Upper lobe of left lung (tissue), 4 donors: ENCODE measurements at regions not wholly inside any gene's neighbourhood (a gene's known extent, or its start where the extent isn't known, plus 50 kb on each side); places are given as distances from the start of the nearest gene placed in this dataset.

Source experiments
- EP300 ChIP-seq, 4 donors: sonication (generic); formaldehyde crosslinking; IDR thresholded peaks; one replicate each; pipeline ENCODE4 v1.5.1; 2017; ENCODE audit warnings: antibody characterized with exemption in 4 of 4, control low read depth in 2 of 4
- POLR2A ChIP-seq, 4 donors: fragments of 450-650 bp; IDR thresholded peaks; one replicate each; pipeline ENCODE4 v1.5.1; 2016 to 2017; ENCODE audit warnings: antibody characterized with exemption in 4 of 4, mild to moderate bottlenecking in 2 of 4
- POLR2AphosphoS5 ChIP-seq, 2 donors: sonication (generic); formaldehyde crosslinking; IDR thresholded peaks; one replicate each; pipeline ENCODE4 v1.5.1; 2017; ENCODE audit warnings: antibody characterized with exemption in 2 of 2
- TF ChIP-seq, protein P1 (sequence below), 6 experiments: fragments of 450-650 bp in 4 of 6; fragments of 200-600 bp in 2 of 6; sonication (generic) in 2 of 6; IDR thresholded peaks; one replicate each; pipeline ENCODE4 v1.5.1; 2016 to 2019; ENCODE audit warnings: antibody characterized with exemption in 6 of 6

DNA sequence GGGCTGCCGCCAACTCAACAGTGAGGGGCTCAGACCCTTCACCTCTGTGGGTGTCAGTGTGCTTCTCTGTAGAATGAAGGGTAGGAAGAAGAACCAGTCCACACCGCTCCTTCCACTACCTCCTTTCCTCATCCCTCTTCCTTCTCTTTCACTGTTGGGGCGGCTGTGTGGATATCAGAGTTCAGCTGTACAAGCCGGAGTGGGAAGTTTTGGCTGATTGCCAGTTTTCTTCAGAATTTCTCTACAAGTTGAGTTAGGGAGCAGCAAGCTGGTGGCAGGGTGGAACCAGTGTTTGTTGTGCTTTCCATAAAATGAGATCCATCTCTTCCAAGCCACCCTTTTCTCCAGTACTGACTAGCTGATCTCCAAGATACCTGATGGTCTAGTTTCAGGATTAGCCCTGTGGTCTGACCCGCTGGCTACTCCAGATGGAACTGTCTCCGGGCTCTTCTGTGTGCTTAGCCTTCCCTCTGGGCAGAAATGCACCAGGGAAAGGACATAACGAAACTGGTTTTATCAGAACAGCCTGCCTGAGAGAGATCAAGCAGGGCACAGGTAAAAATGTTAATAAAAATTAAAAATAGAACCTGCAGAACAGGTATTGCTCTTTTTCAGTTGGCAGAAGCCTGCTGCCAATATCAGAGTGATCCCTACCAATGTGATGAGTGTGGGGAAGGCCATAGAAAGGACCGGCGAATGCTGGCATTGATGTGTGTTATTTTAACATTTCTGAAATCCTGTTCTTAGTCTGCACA, 169.9 kb upstream of the TSC22D2 start:
- TF ChIP-seq, protein P1, sequence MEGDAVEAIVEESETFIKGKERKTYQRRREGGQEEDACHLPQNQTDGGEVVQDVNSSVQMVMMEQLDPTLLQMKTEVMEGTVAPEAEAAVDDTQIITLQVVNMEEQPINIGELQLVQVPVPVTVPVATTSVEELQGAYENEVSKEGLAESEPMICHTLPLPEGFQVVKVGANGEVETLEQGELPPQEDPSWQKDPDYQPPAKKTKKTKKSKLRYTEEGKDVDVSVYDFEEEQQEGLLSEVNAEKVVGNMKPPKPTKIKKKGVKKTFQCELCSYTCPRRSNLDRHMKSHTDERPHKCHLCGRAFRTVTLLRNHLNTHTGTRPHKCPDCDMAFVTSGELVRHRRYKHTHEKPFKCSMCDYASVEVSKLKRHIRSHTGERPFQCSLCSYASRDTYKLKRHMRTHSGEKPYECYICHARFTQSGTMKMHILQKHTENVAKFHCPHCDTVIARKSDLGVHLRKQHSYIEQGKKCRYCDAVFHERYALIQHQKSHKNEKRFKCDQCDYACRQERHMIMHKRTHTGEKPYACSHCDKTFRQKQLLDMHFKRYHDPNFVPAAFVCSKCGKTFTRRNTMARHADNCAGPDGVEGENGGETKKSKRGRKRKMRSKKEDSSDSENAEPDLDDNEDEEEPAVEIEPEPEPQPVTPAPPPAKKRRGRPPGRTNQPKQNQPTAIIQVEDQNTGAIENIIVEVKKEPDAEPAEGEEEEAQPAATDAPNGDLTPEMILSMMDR (IDR thresholded peaks at IDR 0.05), result no peak
- TF ChIP-seq POLR2A (IDR thresholded peaks at IDR 0.05) (no peak), POLR2AphosphoS5 (IDR thresholded peaks at IDR 0.05) (no peak), EP300 (IDR thresholded peaks at IDR 0.05) (no peak)
